GM23338 (cell line): ENCODE measurements at regions not wholly inside any gene's neighbourhood (a gene's known extent, or its start where the extent isn't known, plus 50 kb on each side); places are given as distances from the start of the nearest gene placed in this dataset.

Source experiments
- ATAC-seq: fragments of 200-7000 bp; cut with Tn5 transposase; 3 replicates; pipeline ENCODE4 v1.9.1; 2020
- DNase-seq: peaks from one replicate; pipeline ENCODE4 v3.0.0-alpha.2; 2015; ENCODE audit warnings: low spot score
- H2AFZ ChIP-seq: fragments of 200-600 bp; sonication (generic); 2 replicates; pipeline ENCODE4 v1.8.0; 2016; ENCODE audit warnings: antibody characterized with exemption, mild to moderate bottlenecking, moderate library complexity
- H3F3A ChIP-seq: fragments of 200-600 bp; sonication (generic); replicated peaks from 2 replicates; pipeline ENCODE4 v1.8.0; 2017; ENCODE audit warnings: antibody characterized with exemption, mixed run types, low read depth
- H3K27ac ChIP-seq: fragments of 200-600 bp; sonication (generic); 2 replicates; pipeline ENCODE4 v1.6.1; 2016; ENCODE audit warnings: low read depth
- H3K27me3 ChIP-seq: fragments of 200-600 bp; sonication (generic); 2 replicates; pipeline ENCODE4 v1.8.0; 2016; ENCODE audit warnings: mild to moderate bottlenecking, mixed run types, moderate library complexity; ENCODE audit not compliant: insufficient read depth
- H3K36me3 ChIP-seq: fragments of 200-600 bp; sonication (generic); 2 replicates; pipeline ENCODE4 v1.8.0; 2016; ENCODE audit warnings: mild to moderate bottlenecking; ENCODE audit not compliant: insufficient read depth
- H3K4me1 ChIP-seq: fragments of 200-600 bp; sonication (generic); 2 replicates; pipeline ENCODE4 v1.8.0; 2016; ENCODE audit warnings: mild to moderate bottlenecking, moderate library complexity; ENCODE audit not compliant: insufficient read depth
- H3K4me2 ChIP-seq: fragments of 200-600 bp; sonication (generic); 2 replicates; pipeline ENCODE4 v1.7.1; 2017; ENCODE audit warnings: mixed run types
- H3K4me3 ChIP-seq: fragments of 200-600 bp; sonication (generic); 2 replicates; pipeline ENCODE4 v1.6.1; 2016; ENCODE audit warnings: mixed run types
- H3K79me2 ChIP-seq: fragments of 200-600 bp; sonication (generic); replicated peaks from 2 replicates; pipeline ENCODE4 v1.8.0; 2017; ENCODE audit warnings: mild to moderate bottlenecking; ENCODE audit not compliant: insufficient read depth
- H3K9me2 ChIP-seq: fragments of 200-600 bp; sonication (generic); 2 replicates; pipeline ENCODE4 v1.8.0; 2017; ENCODE audit not compliant: insufficient read depth
- H4K20me1 ChIP-seq: fragments of 200-600 bp; sonication (generic); replicated peaks from 2 replicates; pipeline ENCODE4 v1.8.0; 2017; ENCODE audit warnings: mild to moderate bottlenecking; ENCODE audit not compliant: insufficient read depth
- H3K27ac Mint-ChIP-seq: 2 replicates; pipeline ENCODE4 v1.8.0; 2020; ENCODE audit warnings: inconsistent platforms, mild to moderate bottlenecking, moderate library complexity, mixed read lengths
- H3K27me3 Mint-ChIP-seq: 3 replicates; pipeline ENCODE4 v1.8.0; 2022; ENCODE audit warnings: low read depth, mild to moderate bottlenecking, moderate library complexity, mixed read lengths, inconsistent platforms; ENCODE audit not compliant: insufficient read depth, poor library complexity
- H3K36me3 Mint-ChIP-seq: 3 replicates; pipeline ENCODE4 v1.8.0; 2021; ENCODE audit warnings: low read depth, mild to moderate bottlenecking, inconsistent platforms, moderate library complexity, mixed read lengths
- H3K4me1 Mint-ChIP-seq: 3 replicates; pipeline ENCODE4 v1.8.0; 2020; ENCODE audit warnings: mild to moderate bottlenecking, inconsistent platforms, mixed read lengths
- H3K4me3 Mint-ChIP-seq: 3 replicates; pipeline ENCODE4 v1.8.0; 2021; ENCODE audit warnings: moderate library complexity, mild to moderate bottlenecking, inconsistent platforms, mixed read lengths
- H3K9me3 Mint-ChIP-seq: 3 replicates; pipeline ENCODE4 v1.8.0; 2020; ENCODE audit warnings: moderate library complexity, mild to moderate bottlenecking, inconsistent platforms, mixed read lengths
- CREB1 ChIP-seq: fragments of 250-450 bp; sonication (Bioruptor Pico); IDR thresholded peaks from 2 replicates; pipeline ENCODE4 v1.5.0; 2020; ENCODE audit warnings: low read depth, mild to moderate bottlenecking, moderate library complexity
- EZH2 ChIP-seq: fragments of 200-600 bp; sonication (generic); IDR thresholded peaks from one replicate; pipeline ENCODE4 v1.8.0; 2017; ENCODE audit warnings: antibody characterized with exemption, mild to moderate bottlenecking, low read depth; ENCODE audit not compliant: unreplicated experiment
- EZH2phosphoT487 ChIP-seq: fragments of 200-600 bp; sonication (generic); IDR thresholded peaks from one replicate; pipeline ENCODE4 v1.8.1; 2018; ENCODE audit warnings: antibody characterized with exemption; ENCODE audit not compliant: unreplicated experiment
- JUNB ChIP-seq: IDR thresholded peaks from one replicate; pipeline ENCODE4 v1.6.1; 2016; ENCODE audit warnings: antibody characterized with exemption; ENCODE audit not compliant: unreplicated experiment
- NANOG ChIP-seq: IDR thresholded peaks from 2 replicates; pipeline ENCODE4 v1.6.1; 2016; ENCODE audit warnings: antibody characterized with exemption, borderline replicate concordance
- POLR2AphosphoS5 ChIP-seq: IDR thresholded peaks from 2 replicates; pipeline ENCODE4 v1.6.1; 2016; ENCODE audit warnings: antibody characterized with exemption, low read depth
- STAT1 ChIP-seq: IDR thresholded peaks from one replicate; pipeline ENCODE4 v1.6.1; 2016; ENCODE audit warnings: antibody characterized with exemption; ENCODE audit not compliant: unreplicated experiment
- ZNF114 ChIP-seq: fragments of 250-450 bp; sonication (Bioruptor Pico); IDR thresholded peaks from 2 replicates; pipeline ENCODE4 v1.5.0; 2020; ENCODE audit warnings: mild to moderate bottlenecking, moderate library complexity
- ZNF331 ChIP-seq: fragments of 250-450 bp; sonication (Bioruptor Pico); IDR thresholded peaks from 2 replicates; pipeline ENCODE4 v1.5.0; 2020; ENCODE audit warnings: low read depth, mild to moderate bottlenecking, moderate library complexity
- TF ChIP-seq, protein P1 (sequence below): IDR thresholded peaks from 2 replicates; pipeline ENCODE4 v1.6.1; 2016; ENCODE audit warnings: antibody characterized with exemption
- TF ChIP-seq, protein P2 (sequence below): fragments of 250-450 bp; sonication (Bioruptor Pico); IDR thresholded peaks from 2 replicates; pipeline ENCODE4 v1.5.0; 2020; ENCODE audit warnings: mild to moderate bottlenecking, moderate library complexity
- TF ChIP-seq, protein P3 (sequence below): IDR thresholded peaks from one replicate; pipeline ENCODE4 v1.6.1; 2018; ENCODE audit warnings: antibody characterized with exemption; ENCODE audit not compliant: unreplicated experiment

DNA sequence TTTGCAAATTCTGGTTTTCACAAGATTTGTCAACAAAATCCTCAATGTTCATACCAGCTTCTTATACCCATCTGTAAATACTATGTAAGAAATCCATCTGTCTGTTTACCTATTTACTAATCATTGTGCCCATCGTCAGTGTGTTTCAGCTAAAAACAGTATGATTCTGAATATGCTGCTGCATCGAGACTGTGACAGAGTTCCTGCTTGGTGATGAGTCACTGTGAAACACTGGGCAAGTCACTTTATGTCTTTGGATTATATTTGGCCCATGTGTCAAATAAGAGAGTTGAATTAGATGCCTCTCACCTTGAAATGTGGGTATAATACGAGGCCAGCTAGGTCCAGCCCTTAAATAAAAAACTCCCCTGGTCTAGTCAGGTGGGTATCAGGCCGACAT is 79.3 kb downstream of the CBLL2 start (continued):
- TF ChIP-seq NANOG (no peak), STAT1 (no peak), ZNF114 (no peak), JUNB (no peak), ZNF331 (CRISPR knock-in tag) (no peak)
- TF ChIP-seq, protein P1, sequence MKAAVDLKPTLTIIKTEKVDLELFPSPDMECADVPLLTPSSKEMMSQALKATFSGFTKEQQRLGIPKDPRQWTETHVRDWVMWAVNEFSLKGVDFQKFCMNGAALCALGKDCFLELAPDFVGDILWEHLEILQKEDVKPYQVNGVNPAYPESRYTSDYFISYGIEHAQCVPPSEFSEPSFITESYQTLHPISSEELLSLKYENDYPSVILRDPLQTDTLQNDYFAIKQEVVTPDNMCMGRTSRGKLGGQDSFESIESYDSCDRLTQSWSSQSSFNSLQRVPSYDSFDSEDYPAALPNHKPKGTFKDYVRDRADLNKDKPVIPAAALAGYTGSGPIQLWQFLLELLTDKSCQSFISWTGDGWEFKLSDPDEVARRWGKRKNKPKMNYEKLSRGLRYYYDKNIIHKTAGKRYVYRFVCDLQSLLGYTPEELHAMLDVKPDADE = no peak

DNA sequence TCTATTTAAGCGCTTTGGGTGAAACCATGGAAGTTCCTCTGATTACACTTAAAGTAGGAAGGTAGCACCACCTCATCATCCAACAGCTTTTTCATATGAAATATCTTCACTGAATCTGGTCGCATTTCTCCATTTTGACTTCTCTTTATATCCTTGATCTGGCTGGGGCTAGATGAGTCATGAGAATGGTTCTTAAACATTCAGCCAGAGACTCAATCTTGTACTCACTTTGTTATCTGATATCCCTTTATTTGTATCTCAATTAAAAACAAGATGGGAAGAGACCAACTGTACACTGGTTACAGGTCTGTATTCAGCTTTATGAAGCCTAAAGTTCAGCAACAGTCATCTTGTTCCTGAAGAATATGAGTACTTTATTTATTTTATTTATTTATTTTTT is 84.9 kb downstream of the CBLL2 start:
- no peaks in the 10 kb centered on the region for H3F3A ChIP-seq
- no peaks in the 10 kb centered on the region for H3K79me2 ChIP-seq
- DNase-seq = no peak
- no peaks in the 10 kb centered on the region; the same call in 2 of the 3 replicates for H3K36me3 Mint-ChIP-seq
- H3K4me3 ChIP-seq = no peak overlapping the region
- peaks cover 15% of the 10 kb centered on the region for H3K4me1 Mint-ChIP-seq
- no peak overlapping the region for H3K27ac Mint-ChIP-seq
- no peak overlapping the region for H3K4me3 Mint-ChIP-seq
- H3K36me3 ChIP-seq = no peaks in the 10 kb centered on the region
- H2AFZ ChIP-seq = no peak overlapping the region
- H3K27ac ChIP-seq = no peak overlapping the region
- H3K4me2 ChIP-seq = no peak overlapping the region
- H3K9me3 Mint-ChIP-seq = no peaks in the 10 kb centered on the region
- no peaks in the 10 kb centered on the region for H3K27me3 ChIP-seq
- H3K27me3 Mint-ChIP-seq = no peaks in the 10 kb centered on the region
- no peak for ATAC-seq
- peaks cover 13% of the 10 kb centered on the region for H3K4me1 ChIP-seq
- H3K9me2 ChIP-seq = no peaks in the 10 kb centered on the region
- no peaks in the 10 kb centered on the region for H4K20me1 ChIP-seq
- TF ChIP-seq, protein P2, sequence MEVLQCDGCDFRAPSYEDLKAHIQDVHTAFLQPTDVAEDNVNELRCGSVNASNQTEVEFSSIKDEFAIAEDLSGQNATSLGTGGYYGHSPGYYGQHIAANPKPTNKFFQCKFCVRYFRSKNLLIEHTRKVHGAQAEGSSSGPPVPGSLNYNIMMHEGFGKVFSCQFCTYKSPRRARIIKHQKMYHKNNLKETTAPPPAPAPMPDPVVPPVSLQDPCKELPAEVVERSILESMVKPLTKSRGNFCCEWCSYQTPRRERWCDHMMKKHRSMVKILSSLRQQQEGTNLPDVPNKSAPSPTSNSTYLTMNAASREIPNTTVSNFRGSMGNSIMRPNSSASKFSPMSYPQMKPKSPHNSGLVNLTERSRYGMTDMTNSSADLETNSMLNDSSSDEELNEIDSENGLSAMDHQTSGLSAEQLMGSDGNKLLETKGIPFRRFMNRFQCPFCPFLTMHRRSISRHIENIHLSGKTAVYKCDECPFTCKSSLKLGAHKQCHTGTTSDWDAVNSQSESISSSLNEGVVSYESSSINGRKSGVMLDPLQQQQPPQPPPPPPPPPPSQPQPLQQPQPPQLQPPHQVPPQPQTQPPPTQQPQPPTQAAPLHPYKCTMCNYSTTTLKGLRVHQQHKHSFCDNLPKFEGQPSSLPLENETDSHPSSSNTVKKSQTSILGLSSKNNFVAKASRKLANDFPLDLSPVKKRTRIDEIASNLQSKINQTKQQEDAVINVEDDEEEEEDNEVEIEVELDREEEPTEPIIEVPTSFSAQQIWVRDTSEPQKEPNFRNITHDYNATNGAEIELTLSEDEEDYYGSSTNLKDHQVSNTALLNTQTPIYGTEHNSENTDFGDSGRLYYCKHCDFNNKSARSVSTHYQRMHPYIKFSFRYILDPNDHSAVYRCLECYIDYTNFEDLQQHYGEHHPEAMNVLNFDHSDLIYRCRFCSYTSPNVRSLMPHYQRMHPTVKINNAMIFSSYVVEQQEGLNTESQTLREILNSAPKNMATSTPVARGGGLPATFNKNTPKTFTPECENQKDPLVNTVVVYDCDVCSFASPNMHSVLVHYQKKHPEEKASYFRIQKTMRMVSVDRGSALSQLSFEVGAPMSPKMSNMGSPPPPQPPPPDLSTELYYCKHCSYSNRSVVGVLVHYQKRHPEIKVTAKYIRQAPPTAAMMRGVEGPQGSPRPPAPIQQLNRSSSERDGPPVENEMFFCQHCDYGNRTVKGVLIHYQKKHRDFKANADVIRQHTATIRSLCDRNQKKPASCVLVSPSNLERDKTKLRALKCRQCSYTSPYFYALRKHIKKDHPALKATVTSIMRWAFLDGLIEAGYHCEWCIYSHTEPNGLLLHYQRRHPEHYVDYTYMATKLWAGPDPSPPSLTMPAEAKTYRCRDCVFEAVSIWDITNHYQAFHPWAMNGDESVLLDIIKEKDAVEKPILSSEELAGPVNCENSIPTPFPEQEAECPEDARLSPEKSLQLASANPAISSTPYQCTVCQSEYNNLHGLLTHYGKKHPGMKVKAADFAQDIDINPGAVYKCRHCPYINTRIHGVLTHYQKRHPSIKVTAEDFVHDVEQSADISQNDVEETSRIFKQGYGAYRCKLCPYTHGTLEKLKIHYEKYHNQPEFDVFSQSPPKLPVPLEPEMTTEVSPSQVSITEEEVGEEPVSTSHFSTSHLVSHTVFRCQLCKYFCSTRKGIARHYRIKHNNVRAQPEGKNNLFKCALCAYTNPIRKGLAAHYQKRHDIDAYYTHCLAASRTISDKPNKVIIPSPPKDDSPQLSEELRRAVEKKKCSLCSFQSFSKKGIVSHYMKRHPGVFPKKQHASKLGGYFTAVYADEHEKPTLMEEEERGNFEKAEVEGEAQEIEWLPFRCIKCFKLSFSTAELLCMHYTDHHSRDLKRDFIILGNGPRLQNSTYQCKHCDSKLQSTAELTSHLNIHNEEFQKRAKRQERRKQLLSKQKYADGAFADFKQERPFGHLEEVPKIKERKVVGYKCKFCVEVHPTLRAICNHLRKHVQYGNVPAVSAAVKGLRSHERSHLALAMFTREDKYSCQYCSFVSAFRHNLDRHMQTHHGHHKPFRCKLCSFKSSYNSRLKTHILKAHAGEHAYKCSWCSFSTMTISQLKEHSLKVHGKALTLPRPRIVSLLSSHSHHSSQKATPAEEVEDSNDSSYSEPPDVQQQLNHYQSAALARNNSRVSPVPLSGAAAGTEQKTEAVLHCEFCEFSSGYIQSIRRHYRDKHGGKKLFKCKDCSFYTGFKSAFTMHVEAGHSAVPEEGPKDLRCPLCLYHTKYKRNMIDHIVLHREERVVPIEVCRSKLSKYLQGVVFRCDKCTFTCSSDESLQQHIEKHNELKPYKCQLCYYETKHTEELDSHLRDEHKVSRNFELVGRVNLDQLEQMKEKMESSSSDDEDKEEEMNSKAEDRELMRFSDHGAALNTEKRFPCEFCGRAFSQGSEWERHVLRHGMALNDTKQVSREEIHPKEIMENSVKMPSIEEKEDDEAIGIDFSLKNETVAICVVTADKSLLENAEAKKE (CRISPR knock-in tag) = no peak
- TF ChIP-seq ZNF331 (CRISPR knock-in tag) (no peak), JUNB (no peak), EZH2 (no peak), ZNF114 (no peak), POLR2AphosphoS5 (no peak), CREB1 (no peak), EZH2phosphoT487 (no peak), STAT1 (no peak)
- TF ChIP-seq, protein P1 = no peak
- TF ChIP-seq, protein P3, sequence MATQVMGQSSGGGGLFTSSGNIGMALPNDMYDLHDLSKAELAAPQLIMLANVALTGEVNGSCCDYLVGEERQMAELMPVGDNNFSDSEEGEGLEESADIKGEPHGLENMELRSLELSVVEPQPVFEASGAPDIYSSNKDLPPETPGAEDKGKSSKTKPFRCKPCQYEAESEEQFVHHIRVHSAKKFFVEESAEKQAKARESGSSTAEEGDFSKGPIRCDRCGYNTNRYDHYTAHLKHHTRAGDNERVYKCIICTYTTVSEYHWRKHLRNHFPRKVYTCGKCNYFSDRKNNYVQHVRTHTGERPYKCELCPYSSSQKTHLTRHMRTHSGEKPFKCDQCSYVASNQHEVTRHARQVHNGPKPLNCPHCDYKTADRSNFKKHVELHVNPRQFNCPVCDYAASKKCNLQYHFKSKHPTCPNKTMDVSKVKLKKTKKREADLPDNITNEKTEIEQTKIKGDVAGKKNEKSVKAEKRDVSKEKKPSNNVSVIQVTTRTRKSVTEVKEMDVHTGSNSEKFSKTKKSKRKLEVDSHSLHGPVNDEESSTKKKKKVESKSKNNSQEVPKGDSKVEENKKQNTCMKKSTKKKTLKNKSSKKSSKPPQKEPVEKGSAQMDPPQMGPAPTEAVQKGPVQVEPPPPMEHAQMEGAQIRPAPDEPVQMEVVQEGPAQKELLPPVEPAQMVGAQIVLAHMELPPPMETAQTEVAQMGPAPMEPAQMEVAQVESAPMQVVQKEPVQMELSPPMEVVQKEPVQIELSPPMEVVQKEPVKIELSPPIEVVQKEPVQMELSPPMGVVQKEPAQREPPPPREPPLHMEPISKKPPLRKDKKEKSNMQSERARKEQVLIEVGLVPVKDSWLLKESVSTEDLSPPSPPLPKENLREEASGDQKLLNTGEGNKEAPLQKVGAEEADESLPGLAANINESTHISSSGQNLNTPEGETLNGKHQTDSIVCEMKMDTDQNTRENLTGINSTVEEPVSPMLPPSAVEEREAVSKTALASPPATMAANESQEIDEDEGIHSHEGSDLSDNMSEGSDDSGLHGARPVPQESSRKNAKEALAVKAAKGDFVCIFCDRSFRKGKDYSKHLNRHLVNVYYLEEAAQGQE = no peak
